Germinal center (tissue), 1 donor: ENCODE measurements at regions not wholly inside any gene's neighbourhood (a gene's known extent, or its start where the extent isn't known, plus 50 kb on each side); places are given as distances from the start of the nearest gene placed in this dataset.
A peak's percentile ranks its signal among the peaks of the same experiment; 100 is the strongest.

ENCODE experiments used
- DNase-seq: peaks from one replicate; pipeline ENCODE4 v3.0.0; 2012; ENCODE audit warnings: mixed read lengths, low spot score

DNA sequence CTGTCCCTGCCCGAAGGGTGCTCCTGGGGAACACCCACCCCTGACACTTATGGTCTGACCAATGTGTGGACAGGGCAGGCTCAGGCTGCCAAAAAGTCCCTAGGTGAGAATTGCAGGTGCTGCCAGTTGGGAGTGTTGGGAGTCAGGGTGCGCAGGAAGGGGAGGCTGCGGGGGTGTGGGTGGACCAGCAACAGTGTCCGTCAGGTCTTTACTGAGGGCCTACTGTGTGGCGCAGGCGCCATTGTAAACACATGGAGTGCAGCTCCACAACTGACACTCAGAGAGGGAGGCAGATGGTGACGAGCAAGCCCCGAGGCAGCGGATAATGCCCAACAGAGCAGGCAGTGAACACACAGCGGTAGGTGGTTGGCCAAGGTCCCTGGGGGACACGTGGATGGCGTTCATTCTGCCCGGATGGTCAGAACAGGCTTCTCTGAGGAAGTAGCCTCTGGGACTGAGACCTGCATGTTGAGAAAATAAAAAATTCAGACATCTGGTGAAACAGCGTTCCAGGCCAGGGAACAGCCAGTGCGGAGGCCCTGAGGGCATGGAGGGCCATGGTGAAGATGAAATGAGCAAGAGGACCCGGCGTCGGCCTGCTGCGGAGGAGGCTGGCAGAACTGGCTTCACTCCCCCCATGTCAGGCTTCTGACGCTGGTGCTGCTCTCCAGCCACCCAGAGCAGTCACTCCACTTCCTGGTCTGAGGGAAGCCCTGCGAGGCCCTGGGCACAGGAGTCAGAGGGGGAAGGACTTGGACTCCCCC, 136.2 kb upstream of the ZBTB40 start:
- DNase-seq, result no peak

DNA sequence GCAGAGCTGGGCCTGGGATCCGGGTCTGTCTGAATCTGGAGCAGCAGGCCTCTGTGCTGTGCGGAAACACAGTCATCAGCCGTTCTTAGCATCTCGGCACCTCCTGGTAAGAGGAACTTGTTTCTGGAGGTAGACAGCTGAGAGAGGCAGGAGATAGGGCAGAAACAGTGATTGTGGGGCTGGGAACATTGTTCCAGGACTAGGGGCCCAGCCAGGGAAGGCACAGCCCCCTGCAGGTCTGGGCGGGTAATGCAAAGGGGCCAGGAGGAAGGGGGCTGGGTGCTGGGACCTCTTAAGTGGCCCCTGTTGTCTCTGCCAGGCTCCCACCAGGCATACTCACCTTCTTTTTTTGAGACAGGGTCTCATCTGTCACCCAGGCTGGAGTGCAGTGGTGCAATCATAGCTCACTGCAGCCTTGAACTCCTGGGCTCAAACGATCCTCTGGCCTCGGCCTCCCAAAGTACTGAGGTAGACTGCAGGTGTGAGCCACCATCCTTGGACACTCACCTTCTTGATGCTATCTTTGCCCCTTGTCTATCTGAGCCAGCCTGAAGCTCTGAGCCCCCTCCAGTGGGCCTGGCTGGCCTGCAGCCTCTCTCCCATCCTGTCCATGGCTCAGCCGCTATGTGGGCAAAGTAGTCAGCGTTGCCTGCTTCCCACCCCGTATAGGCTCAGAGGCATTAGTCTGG, 134.3 kb upstream of the ZBTB40 start:
- peak; percentile 57 for DNase-seq

DNA sequence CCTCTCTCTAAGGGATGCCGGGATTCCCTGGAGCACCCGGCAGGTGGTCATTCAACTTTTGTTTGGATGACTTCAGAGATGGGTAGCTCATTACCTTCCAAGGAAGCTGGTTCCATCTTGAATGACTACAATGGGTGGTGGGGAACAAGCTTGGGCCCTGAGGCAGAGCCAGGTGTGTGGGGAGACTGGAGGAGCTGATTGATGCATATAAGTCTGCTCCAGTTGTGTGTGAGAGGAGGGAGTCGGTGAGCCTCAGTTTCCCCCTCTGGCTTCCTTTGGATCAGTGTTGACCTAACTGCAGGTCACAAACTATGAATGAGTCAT, 133.8 kb upstream of the ZBTB40 start:
- DNase-seq, result no peak

DNA sequence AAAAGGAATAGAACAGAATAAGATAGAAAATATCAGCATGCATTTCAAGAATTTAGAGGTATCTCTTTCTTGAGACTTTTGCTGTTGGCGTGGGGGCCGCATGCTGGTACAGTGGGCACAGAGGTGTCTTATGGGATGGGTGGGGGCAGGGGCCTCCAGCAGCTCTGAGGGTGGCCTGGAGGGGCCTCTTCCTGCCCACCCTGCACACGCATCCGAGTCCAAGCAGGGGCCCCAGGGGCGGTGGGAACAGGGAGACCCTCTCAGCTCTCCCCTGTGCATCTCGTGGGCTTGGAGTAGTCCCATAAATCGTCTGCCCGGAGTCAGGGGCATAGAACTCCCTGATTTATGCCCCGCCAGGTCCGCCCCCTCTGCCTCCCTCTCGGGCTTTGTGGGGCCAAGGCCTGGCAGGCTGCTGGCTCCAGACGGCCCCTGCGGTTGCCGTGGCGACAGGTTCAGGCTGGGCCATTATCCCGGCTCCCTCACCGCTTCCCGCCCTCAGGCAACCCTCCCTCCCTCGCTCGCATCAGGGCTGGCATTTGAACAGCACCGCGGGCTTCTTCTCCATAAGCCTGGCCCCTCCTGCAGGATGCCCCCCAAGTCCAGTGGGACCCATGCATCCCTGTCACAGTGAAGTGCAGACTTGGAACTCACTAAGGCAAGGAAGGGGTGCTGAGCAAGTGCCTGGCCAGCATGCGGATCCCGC, 133.2 kb upstream of the ZBTB40 start:
- DNase-seq, result no peak

DNA sequence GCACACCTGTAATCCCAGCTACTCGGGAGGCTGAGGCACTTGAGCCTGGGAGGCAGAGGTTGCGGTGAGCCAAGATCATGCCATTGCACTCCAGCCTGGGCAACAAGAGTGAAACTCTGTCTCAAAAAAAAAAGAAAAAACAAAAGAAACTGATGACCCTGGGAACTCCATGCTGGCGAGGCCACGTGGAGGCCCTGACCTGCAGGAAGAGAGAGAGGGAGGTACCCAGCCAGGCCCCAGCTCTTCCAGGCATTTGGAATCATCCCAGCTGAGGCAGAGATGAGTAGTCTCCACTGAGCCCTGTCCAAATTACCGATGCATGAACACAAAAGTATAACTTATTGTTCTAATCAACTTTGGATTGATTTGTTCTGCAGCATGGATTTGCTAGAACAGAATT, 132.0 kb upstream of the ZBTB40 start:
- DNase-seq, result no peak

DNA sequence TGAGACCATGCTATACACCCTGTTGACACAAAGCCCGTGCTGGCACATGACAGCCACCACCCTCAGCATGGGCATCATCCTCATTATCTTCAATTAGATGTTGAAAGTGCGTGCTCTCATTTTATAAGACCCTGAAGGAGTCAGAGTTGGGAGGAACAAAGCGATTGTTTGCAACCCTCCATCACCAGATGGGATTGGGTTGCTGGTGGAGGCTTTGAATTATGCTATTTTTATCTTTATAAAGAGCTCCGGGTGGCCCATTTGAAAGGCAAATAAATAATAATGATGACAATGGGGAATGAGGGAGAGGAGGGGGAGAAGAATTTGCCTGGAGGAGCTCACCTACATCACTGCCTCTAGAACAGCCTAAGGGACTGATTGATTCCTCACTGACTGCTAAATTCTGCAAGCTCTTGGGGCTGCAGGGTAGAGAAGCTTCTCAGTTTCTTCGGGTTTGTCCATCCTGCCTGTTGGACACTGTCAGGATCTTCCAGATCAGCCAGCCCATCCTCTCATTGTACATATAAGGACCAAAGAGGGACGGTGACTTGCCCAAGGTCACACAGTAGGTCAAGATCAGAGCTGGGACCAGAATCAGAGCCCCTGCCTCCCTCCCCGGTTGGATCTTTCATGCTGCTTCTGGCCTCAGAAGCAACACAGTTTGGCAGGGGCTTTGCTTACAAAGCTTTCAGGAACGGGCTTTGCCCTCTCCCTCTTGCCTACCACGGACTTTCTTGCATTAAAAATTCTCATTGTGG, 130.9 kb upstream of the ZBTB40 start:
- DNase-seq, result no peak

DNA sequence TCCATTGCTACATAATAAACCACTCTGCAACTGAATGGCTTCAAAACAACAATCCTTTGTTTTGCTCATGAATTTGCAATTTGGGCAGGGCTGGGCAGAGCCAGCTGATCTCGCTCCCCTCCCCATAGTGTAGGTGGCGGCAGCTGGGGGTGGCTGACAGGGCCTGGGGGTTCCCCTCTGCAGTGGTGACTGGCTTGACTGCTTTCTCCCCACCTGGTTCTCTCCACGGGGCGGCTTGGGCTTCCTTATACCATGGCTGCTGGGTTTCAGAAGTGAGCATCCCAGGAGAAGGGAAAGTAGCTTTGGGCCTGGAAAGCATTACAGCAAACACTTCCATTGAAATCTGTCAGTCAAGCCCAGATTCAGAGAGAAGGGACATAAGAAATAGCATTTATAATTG, 129.7 kb upstream of the ZBTB40 start:
- no peak for DNase-seq

DNA sequence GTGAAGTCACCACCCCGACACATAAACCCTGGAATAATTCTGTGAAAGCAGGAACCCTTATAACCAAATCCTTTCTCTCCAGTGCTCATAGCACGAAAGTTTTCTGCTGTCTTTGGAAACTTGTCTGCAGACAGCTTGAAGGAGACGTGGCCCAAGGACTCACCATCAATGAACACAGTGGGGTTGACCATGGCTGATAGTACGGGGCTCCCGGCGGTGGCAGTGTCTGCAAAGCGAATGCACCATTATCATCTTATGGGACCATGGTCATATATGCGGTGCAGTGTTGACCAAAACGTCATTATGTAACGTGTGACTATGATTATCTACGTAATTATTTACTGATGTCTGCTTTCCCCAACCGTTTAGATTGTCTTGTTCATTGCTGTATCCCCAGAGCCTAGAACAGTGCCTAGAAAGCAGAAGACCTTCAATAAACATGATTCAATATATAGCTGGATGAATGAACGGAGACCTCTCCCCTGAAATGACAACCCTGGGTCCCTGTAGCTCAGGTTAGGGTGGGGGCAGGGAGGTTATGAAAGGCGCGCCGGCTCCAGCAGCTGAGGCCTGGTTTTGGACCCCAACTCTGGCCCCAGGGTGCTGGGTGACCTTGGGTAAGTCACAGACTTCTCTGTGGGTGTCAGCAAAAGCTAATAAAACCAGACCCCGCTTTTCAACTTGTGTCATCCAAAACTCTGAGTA, 128.4 kb upstream of the ZBTB40 start:
- no peak for DNase-seq

DNA sequence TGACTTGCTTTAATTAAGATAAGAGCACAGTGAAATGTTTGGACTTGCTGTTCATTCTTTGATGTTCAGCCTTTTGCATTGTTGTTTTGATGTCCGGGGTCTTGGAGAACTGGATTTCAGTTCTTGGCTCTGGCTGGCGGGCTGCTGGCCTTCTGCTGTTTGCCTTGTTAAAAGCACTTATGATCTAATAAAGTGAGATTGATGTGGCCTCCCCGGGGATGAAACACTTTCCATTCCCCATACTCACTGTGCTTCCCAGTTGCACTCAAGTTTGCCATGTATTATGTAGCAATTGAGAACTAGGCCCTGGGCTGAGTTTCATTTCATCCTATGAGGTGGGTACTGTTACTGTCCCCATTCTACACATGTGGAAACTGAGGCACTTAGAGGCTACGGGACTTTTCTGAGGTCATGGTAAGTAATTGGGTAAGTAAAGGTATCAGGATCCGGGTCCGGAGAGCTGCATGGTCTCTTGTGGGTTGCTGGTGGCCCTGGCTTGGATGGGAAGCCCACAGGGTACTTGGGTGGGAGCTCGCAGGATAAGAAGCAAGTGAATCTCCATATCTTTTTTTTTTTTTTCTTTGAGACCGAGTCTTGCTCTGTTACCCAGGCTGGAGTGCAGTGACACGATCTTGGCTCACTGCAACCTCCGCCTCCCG, 127.7 kb upstream of the ZBTB40 start:
- DNase-seq, result no peak

DNA sequence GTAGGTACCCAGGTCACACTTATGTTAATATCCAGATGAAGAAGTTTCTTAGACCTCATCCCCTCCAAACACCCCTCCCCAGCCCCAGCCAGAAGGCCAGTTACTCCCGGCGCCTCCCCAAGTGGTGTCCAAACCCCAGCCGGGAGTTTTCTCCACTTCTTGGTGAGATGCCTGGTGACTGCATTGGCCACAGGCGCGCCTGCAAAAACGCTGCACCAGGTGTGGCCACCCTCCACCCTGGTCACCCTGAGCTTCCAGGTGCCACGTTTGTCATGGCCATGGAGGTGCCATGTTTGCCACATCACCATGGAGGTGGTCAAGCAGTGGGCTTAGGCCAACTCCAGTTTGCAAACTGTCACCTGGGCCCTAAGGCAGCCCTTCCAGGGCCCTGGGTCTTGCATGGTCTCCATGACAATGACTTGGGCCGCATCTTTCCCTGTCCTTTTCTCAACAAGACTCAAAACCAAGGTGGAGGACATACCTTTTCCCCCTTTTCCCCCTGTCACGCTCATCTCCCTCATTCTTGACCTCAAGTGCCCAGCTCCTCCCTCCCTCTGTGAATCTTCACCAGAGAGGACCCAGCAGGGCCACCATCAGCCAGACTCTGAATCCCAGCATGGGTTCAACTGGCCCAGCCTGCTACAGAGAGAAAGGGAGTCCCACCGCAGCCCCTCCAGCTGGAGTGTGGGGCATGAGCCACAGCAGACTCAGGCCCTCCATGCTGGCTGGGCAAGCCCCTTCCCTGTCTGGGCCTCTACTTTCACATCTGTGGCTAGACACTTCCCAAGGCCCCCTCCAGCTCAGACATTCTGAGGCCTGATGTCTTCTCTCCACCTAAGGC, 125.9 kb upstream of the ZBTB40 start:
- no peak for DNase-seq

DNA sequence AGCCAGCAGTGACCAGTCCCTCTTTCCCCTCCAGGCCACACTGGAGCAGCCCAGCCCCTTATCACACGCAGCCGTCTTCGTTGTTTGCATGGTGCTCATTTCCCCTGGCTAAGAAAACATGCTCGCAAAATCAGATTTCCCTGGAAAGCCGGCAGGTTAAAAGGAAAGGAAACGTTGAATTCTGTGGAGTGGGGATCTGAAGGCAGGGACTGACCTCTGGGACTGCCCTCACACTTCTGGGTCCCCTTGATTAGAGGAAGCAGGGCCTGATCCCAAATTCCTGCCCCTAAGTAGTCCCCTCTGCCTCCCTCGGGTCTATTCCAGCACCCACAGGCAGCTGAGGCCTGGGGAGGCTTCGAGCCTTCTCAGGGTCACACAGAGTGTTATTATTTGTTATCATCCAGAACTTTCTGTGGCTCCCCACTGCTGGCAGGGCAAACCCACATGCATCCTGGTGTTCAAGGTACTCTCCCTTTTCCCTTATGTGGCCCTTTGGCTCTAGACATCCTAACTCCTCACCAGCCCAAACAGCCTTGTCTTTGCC, 125.2 kb upstream of the ZBTB40 start:
- no peak for DNase-seq

DNA sequence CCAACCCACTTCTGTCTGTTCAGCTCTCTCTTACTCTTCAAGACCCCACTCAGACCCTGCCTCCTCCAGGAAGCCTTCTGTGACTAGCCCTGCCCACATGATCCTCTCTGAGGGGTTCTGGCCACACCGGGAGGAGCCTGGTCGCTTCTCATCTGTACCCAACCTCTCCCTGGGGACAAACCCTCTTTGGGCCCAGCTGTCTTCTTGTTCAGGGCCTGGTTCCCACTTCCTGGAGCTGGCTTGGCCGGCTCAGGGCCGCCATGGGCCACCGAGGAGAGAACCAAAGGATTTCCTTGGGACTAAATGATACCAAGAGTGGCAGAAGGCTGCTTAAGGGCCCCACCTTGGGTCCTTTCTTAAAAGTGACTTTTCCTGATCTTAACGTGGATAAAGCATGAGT, 124.7 kb upstream of the ZBTB40 start:
- no peak for DNase-seq

DNA sequence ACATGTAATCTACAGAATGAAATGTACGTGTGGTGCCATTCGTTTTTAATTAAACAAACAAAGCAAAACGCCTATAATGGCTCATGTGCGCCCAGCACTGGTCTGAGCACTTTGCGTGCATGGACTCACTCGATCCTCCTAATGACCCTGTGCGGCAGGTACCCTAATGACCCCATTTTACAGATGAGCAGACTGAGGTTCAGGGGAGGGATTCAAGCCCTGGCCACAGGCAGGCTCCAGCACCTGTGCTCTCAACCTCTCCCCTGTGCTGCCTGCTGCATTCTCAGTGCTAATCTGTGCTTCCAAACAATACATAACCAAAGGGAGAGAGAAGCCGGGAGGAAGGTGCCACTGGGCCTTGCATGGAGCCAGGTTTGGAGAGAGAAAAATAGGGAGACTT, 124.2 kb upstream of the ZBTB40 start:
- DNase-seq, result no peak

DNA sequence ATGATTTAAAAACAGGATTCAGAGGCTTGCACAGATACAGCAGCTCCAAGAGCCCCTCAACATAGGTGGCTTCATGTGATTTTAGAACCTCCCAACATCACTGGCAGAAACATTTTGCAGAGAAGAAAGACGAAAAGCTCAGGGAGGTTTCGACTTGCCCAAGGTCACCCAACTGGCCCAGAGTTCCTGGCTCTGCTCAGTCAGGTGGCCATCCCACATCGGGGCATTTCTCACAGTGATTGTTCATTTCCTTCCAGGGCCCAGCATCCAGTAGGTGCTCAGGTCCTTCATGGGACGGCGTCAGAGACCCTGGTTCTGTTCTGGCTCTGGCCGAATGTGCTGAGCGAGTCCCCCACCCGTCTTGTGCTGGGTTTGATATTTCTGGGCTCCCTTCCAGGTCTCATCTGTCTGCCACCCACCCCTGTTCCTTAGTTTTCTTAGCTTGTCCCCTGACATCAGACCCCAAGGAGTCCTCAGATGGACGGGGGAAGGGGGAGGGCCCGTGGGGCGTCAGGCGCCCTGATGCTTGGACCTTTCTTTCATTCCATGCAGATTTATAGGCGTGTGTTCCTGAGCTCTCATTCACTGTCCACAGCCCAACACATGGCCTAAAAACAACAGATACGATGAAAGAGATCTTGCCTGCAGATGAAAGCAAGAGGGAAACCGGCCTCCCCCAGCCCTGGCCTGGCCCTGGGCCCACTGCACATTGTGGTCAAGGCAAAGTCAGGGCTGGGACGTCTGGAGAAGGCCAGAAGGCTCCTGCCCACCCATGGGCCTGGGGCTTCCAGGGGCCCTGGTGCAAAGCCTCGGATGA, 123.1 kb upstream of the ZBTB40 start:
- DNase-seq, result no peak

DNA sequence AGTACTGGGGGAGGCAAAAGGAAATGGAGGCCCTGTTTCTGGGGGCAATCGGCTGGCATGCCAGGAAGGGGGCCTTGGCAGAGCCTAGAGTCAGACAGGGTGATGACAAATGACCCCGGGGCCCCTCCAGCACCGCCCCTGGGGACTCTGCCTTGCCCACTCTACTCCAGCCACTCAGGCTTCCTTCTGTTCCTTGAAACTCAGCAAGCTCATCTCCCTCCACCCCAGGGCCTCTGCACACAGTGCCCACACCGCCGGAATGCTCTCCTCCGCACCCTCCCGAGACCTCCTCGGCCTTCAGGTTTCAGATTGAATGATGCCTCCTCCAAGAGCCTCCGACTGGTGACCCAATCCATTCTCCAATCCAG, 122.5 kb upstream of the ZBTB40 start:
- no peak for DNase-seq

DNA sequence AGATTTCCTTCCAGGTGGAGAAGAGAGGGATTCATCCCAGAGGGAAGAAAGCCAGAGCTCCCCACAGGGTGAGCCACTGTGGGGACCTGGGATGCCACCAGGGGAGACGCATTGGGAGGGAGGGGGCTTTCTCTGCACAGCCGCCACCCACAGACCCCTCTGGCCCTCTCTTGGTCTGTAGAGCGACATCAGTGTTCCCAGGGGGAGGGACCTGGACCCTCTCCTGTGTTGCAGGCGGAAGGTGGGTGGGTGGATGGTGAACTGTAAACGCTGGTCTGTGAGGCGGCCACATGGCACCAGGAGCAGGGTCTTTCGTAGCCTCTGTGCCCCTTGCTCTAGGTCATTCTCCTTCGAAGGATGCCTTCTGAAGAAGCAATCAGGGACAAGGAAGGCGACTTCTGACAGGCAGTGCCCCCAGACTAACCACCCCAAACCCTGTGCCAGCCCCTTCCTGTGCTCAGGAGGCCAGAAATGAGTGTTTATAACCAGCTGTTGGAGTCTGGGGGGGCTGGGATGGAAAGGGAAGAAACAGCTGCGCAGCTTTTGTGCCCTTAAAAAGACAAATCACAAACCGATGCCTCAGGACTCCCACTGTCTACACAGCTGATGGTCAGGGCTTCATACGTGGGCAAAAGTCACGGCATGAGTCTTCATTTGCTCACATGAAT, 121.4 kb upstream of the ZBTB40 start:
- DNase-seq, result no peak

DNA sequence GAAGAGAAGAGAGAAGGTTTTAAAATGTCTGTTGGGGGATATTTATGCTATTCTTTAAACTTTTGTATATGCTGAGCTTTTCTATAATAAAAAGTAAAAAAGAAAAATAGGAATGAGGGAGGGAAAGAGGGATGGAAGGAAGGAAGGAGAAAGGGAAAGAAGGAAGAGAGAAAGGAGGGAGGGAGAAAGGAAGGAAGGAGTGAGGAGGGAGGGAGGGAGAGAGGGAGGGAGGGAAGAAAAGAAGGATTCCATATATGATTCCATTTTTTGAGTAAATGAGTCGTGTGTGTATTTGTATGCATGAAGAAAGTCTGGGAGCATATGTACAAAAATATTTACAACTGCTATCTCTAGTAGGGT, 120.9 kb upstream of the ZBTB40 start:
- no peak for DNase-seq

DNA sequence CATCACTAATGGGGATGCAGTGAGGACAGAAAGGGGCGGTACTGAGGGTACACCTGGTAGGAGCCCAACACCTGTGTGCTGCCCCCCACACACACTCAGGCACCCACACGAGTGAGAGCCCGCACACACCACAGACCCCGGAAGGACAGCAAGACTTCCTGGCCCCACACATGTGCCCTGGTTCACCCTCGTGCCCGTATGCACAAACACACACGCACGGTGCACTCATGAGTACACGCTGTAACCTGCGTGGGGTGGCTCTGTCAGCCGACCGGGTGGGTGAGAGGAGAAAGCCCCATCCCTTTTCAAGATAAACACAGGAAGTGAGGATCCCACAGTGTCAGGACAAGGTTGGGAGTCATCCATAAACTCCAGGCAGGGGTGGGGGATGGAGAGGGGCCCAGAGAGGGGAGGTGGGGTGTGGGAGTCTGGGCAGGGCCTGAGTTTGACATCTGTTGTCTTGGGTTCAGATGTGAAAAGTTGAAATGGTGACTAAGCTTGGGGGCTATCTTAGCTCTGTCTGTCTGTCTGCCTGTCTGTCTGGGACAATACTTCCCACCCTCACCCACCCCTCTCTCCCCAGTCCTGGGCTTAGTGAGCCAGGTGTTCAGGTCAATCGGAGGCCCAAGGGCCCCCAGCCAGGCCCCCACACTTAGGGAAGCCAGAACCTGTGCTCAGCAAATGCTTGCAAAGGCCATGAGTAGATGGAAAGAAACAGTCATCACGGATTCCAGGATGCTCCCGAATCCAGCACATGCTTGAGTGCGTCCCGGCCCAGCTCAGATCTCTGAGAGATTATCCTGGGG, 119.8 kb upstream of the ZBTB40 start:
- no peak for DNase-seq
